ENCODE measurements at regions not wholly inside any gene's neighbourhood (a gene's known extent, or its start where the extent isn't known, plus 50 kb on each side); places are given as distances from the start of the nearest gene placed in this dataset.

- no peak for TF ChIP-seq TFCP2L1 (CRISPR knock-in tag; IDR thresholded peaks at IDR 0.05)
- no peak for TF ChIP-seq HOXB13 (CRISPR knock-in tag; IDR thresholded peaks at IDR 0.05; ENCODE audit: low read depth)
- no peak for TF ChIP-seq USF2 (IDR thresholded peaks at IDR 0.05)
- TF ChIP-seq ZSCAN20 (CRISPR knock-in tag; IDR thresholded peaks at IDR 0.05), result no peak
- no peak for TF ChIP-seq HOXA7 (CRISPR knock-in tag; IDR thresholded peaks at IDR 0.05)
- TF ChIP-seq TP53 (CRISPR knock-in tag; IDR thresholded peaks at IDR 0.05), result no peak
- TF ChIP-seq MAX (IDR thresholded peaks at IDR 0.05), result peak; percentile 33; the same call in 1 of the 2 replicates
- no peak for TF ChIP-seq NR3C1 (IDR thresholded peaks at IDR 0.05)
- no peak for TF ChIP-seq FOXS1 (CRISPR knock-in tag; IDR thresholded peaks at IDR 0.05)
- TF ChIP-seq NPAS2 (CRISPR knock-in tag; IDR thresholded peaks at IDR 0.05; ENCODE audit: borderline replicate concordance), result no peak
- TF ChIP-seq ZFP36 (IDR thresholded peaks at IDR 0.05; ENCODE audit: borderline replicate concordance, partially characterized antibody), result peak; percentile 97
- no peak for TF ChIP-seq FOSB (CRISPR knock-in tag; IDR thresholded peaks at IDR 0.05)
- TF ChIP-seq CBX2 (IDR thresholded peaks at IDR 0.05; ENCODE audit: borderline replicate concordance, low read depth), result no peak
- no peak for TF ChIP-seq JUN (IDR thresholded peaks at IDR 0.05)
- no peak for TF ChIP-seq HEYL (CRISPR knock-in tag; IDR thresholded peaks at IDR 0.05)
- no peak for TF ChIP-seq CTCF (IDR thresholded peaks at IDR 0.05)
- TF ChIP-seq POLR2A (IDR thresholded peaks at IDR 0.05; ENCODE audit: low read length), result no peak
- no peak for TF ChIP-seq EHMT2 (IDR thresholded peaks at IDR 0.05; ENCODE audit: low read depth)
- TF ChIP-seq BCL3 (IDR thresholded peaks at IDR 0.05), result no peak
- TF ChIP-seq HOXB5 (CRISPR knock-in tag; IDR thresholded peaks at IDR 0.05), result no peak
- no peak for TF ChIP-seq RAD21 (conservative IDR thresholded peaks at IDR 0.05 in 1 of 2, IDR thresholded peaks at IDR 0.05 in 1 of 2)
- no peak for TF ChIP-seq REST (IDR thresholded peaks at IDR 0.05)
- TF ChIP-seq ELK1 (IDR thresholded peaks at IDR 0.05; ENCODE audit: low read depth, low read length), result no peak
- TF ChIP-seq RNF2 (IDR thresholded peaks at IDR 0.05; ENCODE audit: borderline replicate concordance, low read depth), result no peak
- TF ChIP-seq MYC (IDR thresholded peaks at IDR 0.05; ENCODE audit: borderline replicate concordance, low read length), result no peak
- no peak for TF ChIP-seq RFX5 (IDR thresholded peaks at IDR 0.05)
- no peak for TF ChIP-seq KDM1A (IDR thresholded peaks at IDR 0.05; ENCODE audit: low read depth)
These were observed 127.9 kb upstream of the TARS1 start (continued) for GRCh38 chr5:33312571-33313549.

Data from A549 (cell line).